Fibroblast of villous mesenchyme (primary cell): ENCODE measurements at regions not wholly inside any gene's neighbourhood (a gene's known extent, or its start where the extent isn't known, plus 50 kb on each side); places are given as distances from the start of the nearest gene placed in this dataset.

ENCODE experiments used
- DNase-seq: peaks from one replicate; pipeline ENCODE4 v3.0.0-alpha.2; 2010; ENCODE audit warnings: low read depth
- H3K4me3 ChIP-seq: 2 replicates; pipeline ENCODE4 v1.5.1; 2011; ENCODE audit warnings: low read depth, mild to moderate bottlenecking, low read length
- CTCF ChIP-seq: IDR thresholded peaks from 2 replicates; pipeline ENCODE4 v1.5.1; 2012; ENCODE audit warnings: low read depth, mild to moderate bottlenecking, low read length; ENCODE audit not compliant: insufficient read depth

DNA sequence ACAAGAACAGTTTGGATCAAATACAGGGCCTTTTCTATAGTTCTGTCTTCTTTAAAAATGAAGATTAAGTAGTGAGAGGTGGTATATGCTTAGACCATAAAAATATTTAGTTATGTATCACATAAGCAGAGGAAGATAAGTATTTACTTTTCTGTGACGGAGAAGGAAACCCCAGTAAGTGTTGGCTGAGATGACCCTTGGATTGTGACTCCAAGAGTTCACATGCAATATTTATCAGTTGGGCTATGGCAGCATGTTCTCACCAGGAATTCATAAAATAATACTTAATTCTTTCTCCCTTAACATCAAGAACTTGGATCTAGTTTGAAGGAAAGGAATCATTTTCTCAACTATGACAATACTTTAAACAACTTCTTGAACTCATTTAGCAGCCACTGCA, 98.4 kb upstream of the TBX18 start:
- no peak overlapping the region for H3K4me3 ChIP-seq
- TF ChIP-seq CTCF = no peak
- DNase-seq = no peak

- no peak overlapping the region for H3K4me3 ChIP-seq
- no peak for TF ChIP-seq CTCF
- no peak for DNase-seq
Measured at GRCh38 chr6:84860920-84861319, 96.5 kb upstream of the TBX18 start.

DNA sequence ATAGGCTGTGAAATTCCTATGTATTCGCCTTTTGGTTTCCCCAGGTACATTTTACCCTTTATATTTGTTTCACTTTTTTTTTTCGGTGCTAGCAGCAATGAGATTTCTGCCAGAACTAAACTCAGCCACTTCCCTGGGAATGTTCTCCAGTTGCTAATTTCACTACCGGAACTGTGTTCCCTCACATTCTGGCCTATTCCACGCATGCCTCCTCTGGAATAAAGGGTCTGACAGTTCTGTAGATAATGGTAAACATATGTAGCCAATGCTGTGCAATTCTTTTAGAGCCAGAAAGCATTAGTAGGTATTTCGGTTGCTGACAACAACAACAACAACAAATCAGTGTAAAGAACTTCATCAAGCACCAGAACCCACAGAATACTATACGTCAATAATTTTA, 96.1 kb upstream of the TBX18 start:
- H3K4me3 ChIP-seq = no peak overlapping the region
- no peak for TF ChIP-seq CTCF
- no peak for DNase-seq

DNA sequence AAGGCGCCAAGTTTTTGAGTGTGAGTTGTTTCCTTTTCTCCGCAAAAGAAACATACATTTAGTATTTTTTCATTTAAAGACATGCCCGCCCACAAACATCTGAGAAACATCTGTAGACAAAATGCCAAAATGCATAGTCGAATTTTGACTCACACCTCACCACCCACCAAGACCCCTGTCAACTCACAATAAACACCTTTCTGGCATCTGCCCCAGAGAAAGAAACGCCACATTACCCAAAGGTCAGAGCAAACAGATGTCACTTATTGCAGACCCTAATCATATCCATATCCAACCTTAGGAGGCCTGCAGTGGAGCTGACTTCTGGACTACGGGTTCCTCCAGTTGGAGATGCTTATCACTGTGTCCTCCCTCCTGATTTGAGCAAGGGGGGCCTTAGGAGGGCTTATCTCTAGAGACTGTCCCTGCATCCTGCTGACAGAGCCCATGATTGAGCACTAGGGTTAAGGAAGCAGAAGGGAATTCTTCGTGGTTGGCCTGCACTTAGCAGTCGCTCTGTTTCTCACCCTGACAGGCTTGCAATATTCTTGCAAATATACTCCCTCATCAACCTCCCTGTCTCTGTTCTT, 90.5 kb upstream of the TBX18 start:
- TF ChIP-seq CTCF = no peak
- no peak for DNase-seq
- H3K4me3 ChIP-seq = no peak overlapping the region

GRCh38 chr6:84853901-84854300, 89.5 kb upstream of the TBX18 start:
- peak; percentile 3 for DNase-seq
- TF ChIP-seq CTCF = no peak
- H3K4me3 ChIP-seq = no peak overlapping the region

GRCh38 chr6:84848960-84849359, 84.6 kb upstream of the TBX18 start:
- TF ChIP-seq CTCF = no peak
- no peak overlapping the region for H3K4me3 ChIP-seq
- DNase-seq = no peak

DNA sequence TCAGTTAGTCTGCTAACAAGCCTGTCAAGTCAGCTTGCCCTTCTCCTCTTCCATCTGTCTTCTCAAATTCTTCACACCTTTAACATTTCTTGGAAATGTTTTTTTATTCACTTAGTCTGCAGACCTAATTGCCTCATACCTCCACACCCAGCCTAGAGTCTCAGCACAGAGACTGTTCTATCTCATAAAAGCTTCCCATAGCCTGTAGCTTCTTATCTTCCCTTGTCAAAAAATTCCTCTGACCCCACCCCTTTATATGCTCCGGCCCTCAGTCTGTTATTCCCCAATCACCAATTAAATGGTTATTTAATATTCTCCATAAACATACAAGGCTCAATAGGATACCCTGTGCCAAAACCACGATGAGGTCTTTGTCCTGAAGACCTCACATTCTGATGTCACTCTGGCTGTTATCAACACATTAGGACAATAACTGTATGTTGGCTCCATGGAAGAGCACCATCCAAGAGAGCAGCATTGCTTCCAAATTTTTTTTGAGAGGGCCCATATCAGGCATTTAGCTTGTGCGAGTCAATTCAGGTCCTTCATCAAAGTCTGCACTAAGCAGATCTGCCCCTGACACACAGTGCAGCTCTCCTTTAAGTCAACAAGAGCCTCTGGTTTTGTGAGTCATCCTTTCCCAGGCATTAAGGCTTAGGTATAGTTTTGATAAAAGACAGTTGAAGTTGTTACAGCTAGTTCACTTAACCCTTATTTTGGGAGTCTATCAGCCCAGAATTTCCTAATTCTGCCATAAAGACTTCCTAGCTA, 83.2 kb upstream of the TBX18 start:
- peak; percentile 62 for DNase-seq
- no peak for TF ChIP-seq CTCF
- no peak overlapping the region for H3K4me3 ChIP-seq
